ENCODE measurements at regions not wholly inside any gene's neighbourhood (a gene's known extent, or its start where the extent isn't known, plus 50 kb on each side); places are given as distances from the start of the nearest gene placed in this dataset.

DNA sequence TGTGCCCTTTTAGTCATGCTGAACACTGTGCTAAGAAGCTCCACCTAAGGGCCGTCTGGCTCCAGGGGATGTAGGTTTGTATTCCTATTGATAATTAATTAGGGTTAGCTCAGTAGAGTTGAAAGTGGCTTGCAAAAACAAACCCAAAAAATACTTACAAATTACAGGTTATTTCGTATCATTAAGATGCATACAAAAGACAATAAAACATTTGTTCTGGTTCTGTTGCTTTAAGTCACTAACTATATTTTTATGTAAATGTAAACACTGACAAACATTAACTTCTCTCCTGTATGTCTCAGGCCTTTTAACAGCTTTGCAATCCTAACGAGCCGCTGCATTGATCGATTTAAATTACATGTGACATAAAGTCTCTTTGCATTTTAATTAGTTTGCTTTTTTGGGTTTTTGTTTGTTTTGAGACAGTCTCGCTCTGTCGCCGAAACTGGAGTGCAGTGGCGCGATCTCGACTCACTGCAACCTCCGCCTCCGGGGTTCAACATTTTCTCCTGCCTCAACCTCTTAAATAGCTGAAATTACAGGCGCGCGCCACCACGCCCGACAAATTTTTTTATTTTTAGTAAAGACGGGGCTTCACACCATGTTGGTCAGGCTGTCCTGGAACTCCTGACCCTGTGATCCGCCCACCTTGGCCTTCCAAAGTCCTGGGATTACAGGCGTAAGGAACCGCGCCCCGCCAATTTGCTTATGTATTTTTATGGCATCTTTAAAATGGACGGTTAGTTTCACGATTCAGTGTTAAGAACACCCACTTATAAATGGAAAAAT lies 110.9 kb downstream of the HFE start:
- no peak for DNase-seq (ENCODE audit: low read depth)
- H3K4me3 ChIP-seq (ENCODE audit: low read depth, low read length): peak overlapping the region; percentile 84
- TF ChIP-seq, protein P1, sequence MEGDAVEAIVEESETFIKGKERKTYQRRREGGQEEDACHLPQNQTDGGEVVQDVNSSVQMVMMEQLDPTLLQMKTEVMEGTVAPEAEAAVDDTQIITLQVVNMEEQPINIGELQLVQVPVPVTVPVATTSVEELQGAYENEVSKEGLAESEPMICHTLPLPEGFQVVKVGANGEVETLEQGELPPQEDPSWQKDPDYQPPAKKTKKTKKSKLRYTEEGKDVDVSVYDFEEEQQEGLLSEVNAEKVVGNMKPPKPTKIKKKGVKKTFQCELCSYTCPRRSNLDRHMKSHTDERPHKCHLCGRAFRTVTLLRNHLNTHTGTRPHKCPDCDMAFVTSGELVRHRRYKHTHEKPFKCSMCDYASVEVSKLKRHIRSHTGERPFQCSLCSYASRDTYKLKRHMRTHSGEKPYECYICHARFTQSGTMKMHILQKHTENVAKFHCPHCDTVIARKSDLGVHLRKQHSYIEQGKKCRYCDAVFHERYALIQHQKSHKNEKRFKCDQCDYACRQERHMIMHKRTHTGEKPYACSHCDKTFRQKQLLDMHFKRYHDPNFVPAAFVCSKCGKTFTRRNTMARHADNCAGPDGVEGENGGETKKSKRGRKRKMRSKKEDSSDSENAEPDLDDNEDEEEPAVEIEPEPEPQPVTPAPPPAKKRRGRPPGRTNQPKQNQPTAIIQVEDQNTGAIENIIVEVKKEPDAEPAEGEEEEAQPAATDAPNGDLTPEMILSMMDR (conservative IDR thresholded peaks at IDR 0.05; ENCODE audit: low read depth, low read length): peak; percentile 12

DNA sequence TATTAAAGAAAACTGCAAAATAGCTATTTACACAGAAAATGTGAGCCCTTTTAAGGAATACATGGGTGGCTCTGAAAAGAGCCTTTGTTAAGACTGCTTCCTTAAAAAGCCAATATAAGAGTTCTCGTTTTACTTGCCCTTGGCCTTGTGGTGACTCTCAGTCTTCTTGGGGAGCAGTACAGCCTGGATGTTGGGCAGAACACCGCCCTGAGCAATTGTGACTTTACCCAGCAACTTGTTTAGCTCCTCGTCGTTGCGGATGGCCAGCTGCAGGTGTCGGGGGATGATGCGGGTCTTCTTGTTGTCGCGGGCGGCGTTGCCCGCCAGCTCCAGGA lies 111.5 kb downstream of the HFE start:
- peak overlapping the region; percentile 84 for H3K4me3 ChIP-seq (ENCODE audit: low read depth, low read length)
- DNase-seq (ENCODE audit: low read depth): no peak
- TF ChIP-seq, protein P1 (conservative IDR thresholded peaks at IDR 0.05; ENCODE audit: low read depth, low read length): no peak

DNA sequence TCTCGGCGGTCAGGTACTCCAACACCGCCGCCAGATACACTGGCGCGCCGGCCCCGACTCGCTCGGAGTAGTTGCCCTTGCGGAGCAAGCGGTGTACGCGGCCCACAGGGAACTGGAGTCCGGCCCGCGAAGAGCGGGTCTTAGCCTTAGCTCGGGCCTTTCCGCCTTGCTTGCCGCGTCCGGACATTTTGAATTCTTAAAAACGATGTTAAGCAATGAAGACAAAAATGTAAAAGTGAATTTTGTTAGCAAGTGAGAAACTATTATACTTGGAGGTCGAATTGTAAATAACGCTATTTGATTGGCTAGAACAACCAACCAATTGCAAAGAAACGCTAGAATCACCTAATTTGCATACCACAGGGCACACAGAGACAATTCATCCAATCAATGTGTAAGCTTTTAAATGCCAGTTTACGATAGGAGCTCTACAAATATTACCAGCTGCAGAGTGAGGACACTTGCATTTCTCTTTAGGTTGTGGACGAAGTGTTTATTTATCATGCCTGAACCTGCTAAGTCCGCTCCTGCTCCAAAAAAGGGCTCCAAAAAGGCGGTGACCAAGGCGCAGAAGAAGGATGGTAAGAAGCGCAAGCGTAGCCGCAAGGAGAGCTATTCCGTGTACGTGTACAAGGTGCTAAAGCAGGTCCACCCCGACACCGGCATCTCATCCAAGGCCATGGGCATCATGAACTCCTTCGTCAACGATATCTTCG lies 112.0 kb downstream of the HFE start:
- DNase-seq (ENCODE audit: low read depth): peak; percentile 98

DNA sequence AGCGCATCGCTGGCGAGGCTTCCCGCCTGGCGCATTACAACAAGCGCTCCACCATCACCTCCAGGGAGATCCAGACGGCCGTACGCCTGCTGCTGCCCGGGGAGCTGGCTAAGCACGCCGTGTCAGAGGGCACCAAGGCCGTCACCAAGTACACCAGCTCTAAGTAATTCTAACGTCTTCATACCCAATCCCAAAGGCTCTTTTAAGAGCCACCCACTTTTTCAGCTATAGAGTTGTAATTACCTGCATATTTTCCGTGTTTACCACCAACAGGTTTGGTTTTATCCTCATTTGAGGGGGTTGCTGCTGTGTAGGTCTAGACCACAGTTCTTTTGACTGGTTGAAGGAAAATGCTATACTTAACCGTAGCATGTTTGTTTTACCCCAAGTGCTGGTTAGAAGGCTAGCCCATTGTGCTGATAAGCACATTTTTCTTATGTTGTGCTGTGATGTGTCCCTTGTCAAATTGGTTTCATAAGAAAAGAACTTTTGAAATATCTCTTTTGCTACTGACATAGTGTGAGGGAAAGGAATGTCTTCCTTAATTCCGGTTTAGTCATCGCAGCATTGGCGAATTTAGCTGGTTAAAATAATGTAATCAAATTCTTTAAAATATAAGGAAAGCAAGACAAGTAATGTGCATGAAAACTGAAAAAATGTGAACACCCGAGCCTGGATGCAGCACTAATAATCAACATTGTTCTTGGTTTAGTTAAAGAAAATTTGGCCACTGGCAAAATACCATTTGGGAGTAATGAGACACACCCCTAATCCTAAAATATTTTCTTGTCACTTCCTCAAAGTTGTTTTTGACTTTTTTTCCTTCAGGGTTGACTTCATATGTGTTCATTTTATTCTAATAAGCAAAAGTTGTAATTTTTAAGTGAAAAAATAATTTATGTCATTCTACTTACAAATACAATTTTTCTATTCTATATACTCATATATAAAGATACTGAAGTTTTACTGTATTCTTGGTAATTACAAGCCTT lies 112.8 kb downstream of the HFE start:
- DNase-seq (ENCODE audit: low read depth): no peak
- peak overlapping the region; percentile 84 for H3K4me3 ChIP-seq (ENCODE audit: low read depth, low read length)
- TF ChIP-seq, protein P1 (conservative IDR thresholded peaks at IDR 0.05; ENCODE audit: low read depth, low read length): no peak

More for the DNA sequence above, 112.0 kb downstream of the HFE start:
- H3K4me3 ChIP-seq (ENCODE audit: low read depth, low read length): peak overlapping the region; percentile 84
- TF ChIP-seq, protein P1 (conservative IDR thresholded peaks at IDR 0.05; ENCODE audit: low read depth, low read length): no peak

DNA sequence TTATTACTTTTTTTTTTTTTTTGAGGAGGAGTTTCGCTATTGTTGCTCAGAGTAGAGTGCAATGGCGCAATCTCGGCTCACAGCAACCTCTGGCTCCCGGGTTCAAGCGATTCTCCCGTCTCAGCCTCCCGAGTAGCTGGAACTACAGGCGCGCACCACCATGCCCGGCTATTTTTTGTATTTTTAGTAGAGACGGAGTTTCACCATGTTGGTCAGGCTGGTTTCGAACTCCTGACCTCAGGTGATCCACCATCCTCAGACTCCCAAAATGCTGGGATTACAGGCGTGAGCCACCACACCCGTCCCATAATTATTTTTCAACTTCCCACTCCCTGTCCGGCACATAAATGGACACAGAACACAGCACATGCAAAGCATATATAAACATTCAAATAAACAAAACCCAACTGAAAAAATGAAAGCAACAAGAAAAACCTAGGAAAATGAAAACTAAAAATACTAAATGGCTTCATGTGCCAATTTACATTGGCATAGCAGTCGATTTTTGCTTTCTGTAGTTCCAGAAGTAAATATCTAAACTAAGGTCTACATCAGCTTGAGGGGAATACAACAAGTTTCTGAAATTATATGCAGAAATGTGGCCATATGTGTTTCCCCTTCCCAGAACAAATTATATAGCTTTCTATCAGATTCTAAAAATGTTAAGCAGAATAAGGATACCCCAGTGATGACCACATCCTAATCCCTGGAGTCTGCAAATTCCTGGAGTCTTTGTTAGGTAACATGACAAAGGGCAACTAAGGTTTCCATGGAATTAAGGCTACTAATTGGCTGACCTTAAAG lies 113.9 kb downstream of the HFE start:
- DNase-seq (ENCODE audit: low read depth): no peak
- no peak overlapping the region for H3K4me3 ChIP-seq (ENCODE audit: low read depth, low read length)
- TF ChIP-seq, protein P1 (conservative IDR thresholded peaks at IDR 0.05; ENCODE audit: low read depth, low read length): no peak

DNA sequence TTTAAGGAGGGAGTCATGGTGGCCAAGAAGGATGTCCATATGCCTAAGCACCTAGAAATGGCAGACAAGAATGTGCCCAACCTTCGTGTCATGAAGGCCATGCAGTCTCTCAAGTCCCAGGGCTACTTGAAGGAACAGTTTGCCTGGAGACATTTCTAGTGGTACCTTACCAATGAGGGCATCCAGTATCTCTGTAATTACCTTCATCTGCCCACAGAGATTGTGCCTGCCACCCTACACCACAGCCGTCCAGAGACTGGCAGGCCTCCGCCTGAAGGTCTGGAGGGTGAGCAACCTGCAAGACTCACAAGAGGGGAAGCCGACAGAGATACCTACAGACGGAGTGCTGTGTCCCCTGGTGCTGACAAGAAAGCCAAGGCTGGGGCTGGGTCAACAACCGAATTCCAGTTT lies 115.0 kb downstream of the HFE start:
- TF ChIP-seq, protein P1 (conservative IDR thresholded peaks at IDR 0.05; ENCODE audit: low read depth, low read length): no peak
- no peak for DNase-seq (ENCODE audit: low read depth)
- H3K4me3 ChIP-seq (ENCODE audit: low read depth, low read length): no peak overlapping the region
